ENCODE measurements at regions not wholly inside any gene's neighbourhood (a gene's known extent, or its start where the extent isn't known, plus 50 kb on each side); places are given as distances from the start of the nearest gene placed in this dataset.
"Not testable (repeated sequence)": the region's sequence is repeated elsewhere in the genome, so short reads cannot be mapped to it uniquely, and the experiment has no call there.

- no peak for DNase-seq (ENCODE audit: low spot score)
Measured at GRCh38 chr14:53218161-53218560, 65.0 kb upstream of the DDHD1 start.

- DNase-seq (ENCODE audit: low spot score) = peak; percentile 75
Measured at GRCh38 chr14:53217316-53217994, 64.3 kb upstream of the DDHD1 start.

GRCh38 chr14:53216955-53217315 is 63.8 kb upstream of the DDHD1 start:
- DNase-seq (ENCODE audit: low spot score) = not testable (repeated sequence)

- not testable (repeated sequence) for DNase-seq (ENCODE audit: low spot score)
Measured at GRCh38 chr14:53216478-53216877, 63.4 kb upstream of the DDHD1 start.

GRCh38 chr14:53215101-53215500 is 62.0 kb upstream of the DDHD1 start:
- DNase-seq (ENCODE audit: low spot score) = no peak

GRCh38 chr14:53214384-53214783 is 61.3 kb upstream of the DDHD1 start:
- no peak for DNase-seq (ENCODE audit: low spot score)

GRCh38 chr14:53213761-53214160 is 60.6 kb upstream of the DDHD1 start:
- no peak for DNase-seq (ENCODE audit: low spot score)

- no peak for DNase-seq (ENCODE audit: low spot score)
Measured at GRCh38 chr14:53209370-53209769, 56.2 kb upstream of the DDHD1 start.
